GM23338 (cell line): ENCODE measurements at regions not wholly inside any gene's neighbourhood (a gene's known extent, or its start where the extent isn't known, plus 50 kb on each side); places are given as distances from the start of the nearest gene placed in this dataset.

ENCODE experiments used
- CTCF ChIP-seq, 2 experiments: fragments of 200-600 bp in 1 of 2; sonication (generic) in 1 of 2; conservative IDR thresholded peaks; 2 replicates each; pipeline versions ENCODE4 v1.5.1 to v1.6.1; 2016 to 2017; ENCODE audit warnings: antibody characterized with exemption in 2 of 2, low read depth in 2 of 2, mild to moderate bottlenecking in 2 of 2, moderate library complexity in 1 of 2
- POLR2AphosphoS5 ChIP-seq: IDR thresholded peaks from 2 replicates; pipeline ENCODE4 v1.6.1; 2016; ENCODE audit warnings: antibody characterized with exemption, low read depth
- STAT1 ChIP-seq: IDR thresholded peaks from one replicate; pipeline ENCODE4 v1.6.1; 2016; ENCODE audit warnings: antibody characterized with exemption; ENCODE audit not compliant: unreplicated experiment
- ZNF331 ChIP-seq: fragments of 250-450 bp; sonication (Bioruptor Pico); IDR thresholded peaks from 2 replicates; pipeline ENCODE4 v1.5.0; 2020; ENCODE audit warnings: low read depth, mild to moderate bottlenecking, moderate library complexity
- ZNF462 ChIP-seq: fragments of 250-450 bp; sonication (Bioruptor Pico); IDR thresholded peaks from 2 replicates; pipeline ENCODE4 v1.5.0; 2020; ENCODE audit warnings: mild to moderate bottlenecking, moderate library complexity

- TF ChIP-seq ZNF462 (CRISPR knock-in tag) (no peak), POLR2AphosphoS5 (no peak), ZNF331 (CRISPR knock-in tag) (no peak), STAT1 (no peak), CTCF (conservative IDR thresholded peaks at IDR 0.05; ENCODE audit: low read depth in 2 of 2) (no peak)
These were observed 191.0 kb upstream of the ARL4C start (continued) for GRCh38 chr2:234687718-234688475.
